Heart left ventricle (tissue), 16 donors: ENCODE measurements at regions not wholly inside any gene's neighbourhood (a gene's known extent, or its start where the extent isn't known, plus 50 kb on each side); places are given as distances from the start of the nearest gene placed in this dataset.
"Not testable (repeated sequence)": the region's sequence is repeated elsewhere in the genome, so short reads cannot be mapped to it uniquely, and the experiment has no call there.

ENCODE experiments used
- ATAC-seq, 4 donors: fragments of 200-7000 bp; cut with Tn5 transposase; one replicate each; pipeline ENCODE4 v1.9.1; 2020 to 2022; ENCODE audit warnings: moderate library complexity in 4 of 4, mild to moderate bottlenecking in 3 of 4, moderate number of reproducible peaks in 1 of 4
- DNase-seq, 5 donors: peaks; one replicate each; pipeline ENCODE4 v3.0.0-alpha.2; 2020
- H3K27ac ChIP-seq, 12 donors: fragments of 200-600 bp; sonication (generic) in 4 of 12; one replicate each; pipeline versions ENCODE4 v1.5.0 to v1.8.0; 2016 to 2022; ENCODE audit warnings: mild to moderate bottlenecking in 2 of 12
- H3K27me3 ChIP-seq, 9 donors: fragments of 200-600 bp; sonication (generic) in 2 of 9; one replicate each; pipeline versions ENCODE4 v1.5.1 to v1.8.0; 2016 to 2022; ENCODE audit warnings: mild to moderate bottlenecking in 3 of 9
- H3K36me3 ChIP-seq, 9 donors: fragments of 200-600 bp; sonication (generic) in 2 of 9; one replicate each; pipeline versions ENCODE4 v1.5.0 to v1.8.0; 2018 to 2022; ENCODE audit warnings: mild to moderate bottlenecking in 2 of 9
- H3K4me1 ChIP-seq, 12 donors: fragments of 200-600 bp; sonication (generic) in 4 of 12; one replicate each; pipeline versions ENCODE4 v1.5.0 to v1.8.0; 2016 to 2022; ENCODE audit warnings: mild to moderate bottlenecking in 3 of 12
- H3K4me3 ChIP-seq, 12 donors: fragments of 200-600 bp; sonication (generic) in 4 of 12; one replicate each; pipeline versions ENCODE4 v1.5.0 to v1.8.0; 2017 to 2022; ENCODE audit warnings: mild to moderate bottlenecking in 9 of 12, moderate library complexity in 4 of 12
- H3K9me3 ChIP-seq, 12 donors: fragments of 200-600 bp; sonication (generic) in 4 of 12; one replicate each; pipeline versions ENCODE4 v1.5.0 to v1.8.0; 2016 to 2022; ENCODE audit warnings: mild to moderate bottlenecking in 1 of 12
- CTCF ChIP-seq, 12 donors: fragments of 200-600 bp; sonication (generic) in 4 of 12; IDR thresholded peaks; one replicate each; pipeline versions ENCODE4 v1.5.0 to v1.8.0; 2018 to 2022; ENCODE audit warnings: antibody characterized with exemption in 12 of 12, mild to moderate bottlenecking in 5 of 12
- POLR2A ChIP-seq, 2 donors: fragments of 450-650 bp; IDR thresholded peaks; one replicate each; pipeline ENCODE4 v1.6.1; 2017; ENCODE audit warnings: antibody characterized with exemption in 2 of 2, mild to moderate bottlenecking in 2 of 2, moderate library complexity in 2 of 2
- whole genome bisulfite sequencing, 4 donors: extraction: QIAGEN DNeasy Blood & Tissue Kit in 2 of 4; methylation state at CpG; one replicate each; pipeline versions ENCODE4 v1.1.5 to v1.1.7; 2013 to 2018; 5-methylcytosine and 5-hydroxymethylcytosine counted together
- intact Hi-C, 10 donors: fragments of 100-400 bp; cut with DNase I; formaldehyde crosslinking; loops; one replicate each; pipeline versions ENCODE4 v1.11.1 to v1.14.2; 2022
- donor health status: ischemic (EF 13 %, LVEDD 7.1; RV severe dilation, severe dysfunction).
- donor health status: healthy with polysubstance abuse.
- donor health status: DM: no; HTN: yes; CAD: no.
- donor health status: DM: no; HTN: no; CAD: no.
- donor health status: ischemic (EF 25% LVEDD 6.9; RV normal size, moderate dysfunction).
- donor health status: ischemic (EF 25% LVEDD 5.7; RV mildly dilated, moderate dysfunction).
- donor health status: healthy.
- donor health status: DM: yes; HTN: yes; CAD: no.
- donor health status: ischemic (EF 35%, LVEDD 5.7; RV mildly dilated, moderate dysfunction).
- donor health status: nonischemic (EF 11% LVEDD 7.7; RV severe dilation, severe dysfunction).
- donor health status: DM: yes; HTN: yes; CAD: no.
- donor health status: PGD.
- donor health status: ischemic (EF 29% LVEDD 5.4; RV normal size, mild dysfunction).
- donor health status: nonischemic (EF 23%, LVEDD 6.1; RV moderate dilation, normal function).

GRCh38 chrY:16639777-16640176, 1240.2 kb downstream of the CDY2B start:
- no peak for ATAC-seq
- Histone ChIP-seq H3K9me3 (no peaks in the 10 kb centered on the region), H3K27me3 (no peaks in the 10 kb centered on the region), H3K27ac (no peak overlapping the region), H3K4me3 (no peak overlapping the region), H3K36me3 (no peaks in the 10 kb centered on the region), H3K4me1 (no peaks in the 10 kb centered on the region)
- WGBS, 4 donors = 41 to 52% methylated on average over 3 of the region's 3 CpGs; no CpG with 5 or more reads in 2 of the 4 donors
- intact Hi-C loops = no loop called here
- TF ChIP-seq CTCF (IDR thresholded peaks at IDR 0.05) (peak in 3 of 12 donors; percentile 9 to 24 (median 18)), POLR2A (IDR thresholded peaks at IDR 0.05) (no peak)
- DNase-seq = peak in 1 of 5 donors; percentile 6

GRCh38 chrY:16638743-16639142, 1241.3 kb downstream of the CDY2B start:
- H3K27me3 ChIP-seq, intact Hi-C loops, H3K9me3 ChIP-seq, H3K4me3 ChIP-seq, DNase-seq, ATAC-seq, H3K4me1 ChIP-seq, H3K27ac ChIP-seq, H3K36me3 ChIP-seq: not testable (repeated sequence)

- ATAC-seq (no peak), DNase-seq (no peak)
- WGBS, 4 donors = 55 to 61% methylated on average over 4 of the region's 4 CpGs; no CpG with 5 or more reads in 2 of the 4 donors
- H3K4me3 ChIP-seq = no peak overlapping the region
- no peaks in the 10 kb centered on the region for H3K36me3 ChIP-seq
- TF ChIP-seq POLR2A (IDR thresholded peaks at IDR 0.05) = no peak
- TF ChIP-seq CTCF (IDR thresholded peaks at IDR 0.05) = no peak
- H3K27me3 ChIP-seq = no peaks in the 10 kb centered on the region
- H3K27ac ChIP-seq = no peak overlapping the region
- intact Hi-C loops = no loop called here
- no peaks in the 10 kb centered on the region for H3K9me3 ChIP-seq
- no peaks in the 10 kb centered on the region for H3K4me1 ChIP-seq
These were observed 1243.8 kb downstream of the CDY2B start for GRCh38 chrY:16636254-16636653.

GRCh38 chrY:16629146-16629545, 1250.9 kb downstream of the CDY2B start:
- Histone ChIP-seq H3K36me3 (no peaks in the 10 kb centered on the region), H3K4me1 (no peaks in the 10 kb centered on the region), H3K4me3 (no peak overlapping the region), H3K27me3 (no peaks in the 10 kb centered on the region), H3K27ac (no peak overlapping the region), H3K9me3 (no peaks in the 10 kb centered on the region)
- WGBS, 4 donors = 54 to 67% methylated on average over 1 of the region's 1 CpG; no CpG with 5 or more reads in 2 of the 4 donors
- no peak for DNase-seq
- no peak for TF ChIP-seq CTCF (IDR thresholded peaks at IDR 0.05)
- TF ChIP-seq POLR2A (IDR thresholded peaks at IDR 0.05) = no peak
- intact Hi-C loops = no loop called here
- ATAC-seq = no peak

- no peaks in the 10 kb centered on the region for H3K9me3 ChIP-seq
- WGBS, 4 donors = 88 to 92% methylated on average over 3 of the region's 3 CpGs; no CpG with 5 or more reads in 2 of the 4 donors
- no peak for DNase-seq
These were observed 1252.9 kb downstream of the CDY2B start for GRCh38 chrY:16627122-16627521.

More at GRCh38 chrY:16627122-16627521, 1252.9 kb downstream of the CDY2B start:
- no peak for ATAC-seq
- Histone ChIP-seq H3K27ac (no peak overlapping the region), H3K4me1 (no peaks in the 10 kb centered on the region), H3K27me3 (no peaks in the 10 kb centered on the region), H3K36me3 (no peaks in the 10 kb centered on the region), H3K4me3 (no peak overlapping the region)
- intact Hi-C loops = no loop called here
- TF ChIP-seq POLR2A (IDR thresholded peaks at IDR 0.05) = no peak
- TF ChIP-seq CTCF (IDR thresholded peaks at IDR 0.05) = no peak
